ENCODE measurements at regions not wholly inside any gene's neighbourhood (a gene's known extent, or its start where the extent isn't known, plus 50 kb on each side); places are given as distances from the start of the nearest gene placed in this dataset.

DNA sequence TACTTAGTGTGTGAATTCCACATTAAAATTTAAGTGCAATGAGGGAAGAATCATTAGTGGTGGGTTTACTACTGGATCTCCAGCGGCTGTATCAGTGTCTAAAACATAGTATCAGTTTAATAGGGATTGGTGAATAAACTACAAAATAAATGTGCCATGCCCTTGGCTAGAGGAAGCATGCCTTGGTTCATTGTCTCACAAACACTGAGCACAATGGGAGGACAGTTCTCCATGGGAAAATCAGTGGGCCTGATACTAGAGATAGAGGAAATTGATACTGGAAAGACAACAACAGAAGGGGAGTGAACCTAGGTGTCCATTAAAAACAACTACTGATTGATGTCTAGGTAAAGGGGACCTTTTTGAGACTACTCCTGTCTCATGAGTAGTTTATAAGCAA lies 971.6 kb downstream of the SUCLG1 start:
- no peak overlapping the region for H3K4me3 ChIP-seq (ENCODE audit: low read depth, low read length)
- TF ChIP-seq, protein P1, sequence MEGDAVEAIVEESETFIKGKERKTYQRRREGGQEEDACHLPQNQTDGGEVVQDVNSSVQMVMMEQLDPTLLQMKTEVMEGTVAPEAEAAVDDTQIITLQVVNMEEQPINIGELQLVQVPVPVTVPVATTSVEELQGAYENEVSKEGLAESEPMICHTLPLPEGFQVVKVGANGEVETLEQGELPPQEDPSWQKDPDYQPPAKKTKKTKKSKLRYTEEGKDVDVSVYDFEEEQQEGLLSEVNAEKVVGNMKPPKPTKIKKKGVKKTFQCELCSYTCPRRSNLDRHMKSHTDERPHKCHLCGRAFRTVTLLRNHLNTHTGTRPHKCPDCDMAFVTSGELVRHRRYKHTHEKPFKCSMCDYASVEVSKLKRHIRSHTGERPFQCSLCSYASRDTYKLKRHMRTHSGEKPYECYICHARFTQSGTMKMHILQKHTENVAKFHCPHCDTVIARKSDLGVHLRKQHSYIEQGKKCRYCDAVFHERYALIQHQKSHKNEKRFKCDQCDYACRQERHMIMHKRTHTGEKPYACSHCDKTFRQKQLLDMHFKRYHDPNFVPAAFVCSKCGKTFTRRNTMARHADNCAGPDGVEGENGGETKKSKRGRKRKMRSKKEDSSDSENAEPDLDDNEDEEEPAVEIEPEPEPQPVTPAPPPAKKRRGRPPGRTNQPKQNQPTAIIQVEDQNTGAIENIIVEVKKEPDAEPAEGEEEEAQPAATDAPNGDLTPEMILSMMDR (IDR thresholded peaks at IDR 0.05; ENCODE audit: insufficient read depth, low read length) = no peak
- DNase-seq (ENCODE audit: low read depth) = no peak

DNA sequence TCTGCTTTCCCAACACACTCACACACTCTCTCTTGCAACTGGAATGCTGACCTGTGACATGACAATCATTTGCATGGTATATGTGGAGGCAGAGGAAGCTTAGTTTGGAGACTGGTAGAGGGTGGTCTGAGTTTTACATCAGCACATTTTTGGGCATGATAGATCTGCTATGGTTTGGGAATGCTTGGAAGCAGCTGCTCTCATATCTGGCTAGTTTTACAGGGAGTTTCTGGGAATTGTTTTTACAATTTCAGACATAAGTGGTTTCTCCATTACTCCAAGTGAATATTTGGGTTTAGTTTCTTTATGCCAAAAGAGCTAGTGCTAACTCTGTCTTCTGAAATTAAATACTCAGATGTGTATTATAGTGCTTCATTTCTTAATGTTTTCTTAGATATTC lies 977.6 kb downstream of the SUCLG1 start:
- no peak overlapping the region for H3K4me3 ChIP-seq (ENCODE audit: low read depth, low read length)
- TF ChIP-seq, protein P1 (IDR thresholded peaks at IDR 0.05; ENCODE audit: insufficient read depth, low read length) = no peak
- DNase-seq (ENCODE audit: low read depth) = no peak

DNA sequence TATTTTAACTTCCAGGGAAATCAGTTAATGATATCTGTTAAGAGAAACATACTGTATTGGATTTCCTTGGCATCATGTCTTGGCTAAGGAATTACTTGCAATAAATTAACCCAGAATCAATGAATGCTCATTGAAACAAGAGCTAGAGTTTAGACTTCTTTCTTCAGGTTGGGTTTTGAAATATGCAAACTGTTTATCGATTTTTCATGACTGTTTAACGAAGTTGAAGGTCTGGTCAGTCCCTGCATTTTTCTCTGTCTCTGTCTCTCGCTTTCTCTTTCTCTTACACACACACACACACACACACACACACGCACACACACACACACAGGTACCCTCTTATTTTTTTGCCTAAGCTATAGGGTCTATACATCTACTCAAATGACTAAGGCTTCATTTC lies 981.0 kb downstream of the SUCLG1 start:
- TF ChIP-seq, protein P1 (IDR thresholded peaks at IDR 0.05; ENCODE audit: insufficient read depth, low read length) = no peak
- DNase-seq (ENCODE audit: low read depth) = no peak
- H3K4me3 ChIP-seq (ENCODE audit: low read depth, low read length) = no peak overlapping the region

DNA sequence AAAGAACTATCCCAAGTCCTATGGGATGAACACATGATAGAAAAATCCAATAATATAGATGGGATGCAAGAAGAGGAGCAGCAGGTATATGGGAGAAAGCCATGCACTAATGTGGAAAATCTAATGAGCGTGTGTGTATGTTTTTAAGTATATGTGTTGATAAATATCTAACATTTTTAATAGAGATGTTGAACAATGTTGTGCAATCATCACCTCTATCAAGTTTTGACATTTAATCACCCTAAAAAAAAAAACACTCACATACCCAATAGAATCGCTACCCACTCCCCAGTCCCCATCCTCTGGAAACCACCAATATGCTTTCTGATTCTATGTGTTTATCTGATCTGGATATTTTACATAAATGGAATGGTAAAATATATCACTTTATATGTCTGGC lies 983.7 kb downstream of the SUCLG1 start:
- H3K4me3 ChIP-seq (ENCODE audit: low read depth, low read length) = no peak overlapping the region
- TF ChIP-seq, protein P1 (IDR thresholded peaks at IDR 0.05; ENCODE audit: insufficient read depth, low read length) = no peak
- DNase-seq (ENCODE audit: low read depth) = no peak

DNA sequence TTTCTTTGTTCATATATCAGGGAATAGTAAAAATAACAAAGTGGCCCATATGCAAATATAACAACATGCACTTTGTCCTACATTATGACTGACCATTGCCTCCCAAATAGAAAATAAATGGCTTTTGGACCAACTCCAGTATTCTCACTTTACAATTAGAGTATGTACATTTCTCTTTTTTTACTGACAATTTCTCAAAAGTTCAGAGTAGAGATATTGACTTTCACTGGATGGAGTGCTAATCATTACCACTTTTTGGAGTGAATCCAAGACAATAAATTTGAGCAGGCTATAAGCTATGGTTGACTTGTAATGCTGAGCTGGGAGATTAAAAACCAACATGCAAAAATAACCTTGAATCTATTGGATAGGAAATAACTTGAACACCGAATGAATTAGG lies 987.4 kb downstream of the SUCLG1 start:
- H3K4me3 ChIP-seq (ENCODE audit: low read depth, low read length) = no peak overlapping the region
- DNase-seq (ENCODE audit: low read depth) = no peak
- TF ChIP-seq, protein P1 (IDR thresholded peaks at IDR 0.05; ENCODE audit: insufficient read depth, low read length) = no peak

DNA sequence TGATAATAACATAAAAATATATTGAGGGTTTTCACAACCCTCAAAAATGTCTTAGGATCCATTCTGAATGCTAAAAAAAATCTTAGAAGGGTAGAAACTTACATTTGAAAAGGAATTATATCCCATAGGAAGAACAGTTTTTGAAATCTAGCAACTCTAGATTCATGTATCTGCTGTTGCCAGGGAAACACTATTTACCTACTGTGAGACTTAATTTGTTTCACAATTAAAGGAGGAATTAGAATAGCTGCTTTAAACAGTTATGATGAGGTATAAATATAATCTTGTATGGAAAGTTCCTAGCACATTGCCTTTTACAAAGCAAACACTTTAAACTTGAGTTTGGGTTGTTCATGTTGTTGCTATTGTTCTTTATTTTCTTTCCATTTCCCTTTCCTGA lies 988.2 kb downstream of the SUCLG1 start:
- no peak for DNase-seq (ENCODE audit: low read depth)
- TF ChIP-seq, protein P1 (IDR thresholded peaks at IDR 0.05; ENCODE audit: insufficient read depth, low read length) = no peak
- no peak overlapping the region for H3K4me3 ChIP-seq (ENCODE audit: low read depth, low read length)

DNA sequence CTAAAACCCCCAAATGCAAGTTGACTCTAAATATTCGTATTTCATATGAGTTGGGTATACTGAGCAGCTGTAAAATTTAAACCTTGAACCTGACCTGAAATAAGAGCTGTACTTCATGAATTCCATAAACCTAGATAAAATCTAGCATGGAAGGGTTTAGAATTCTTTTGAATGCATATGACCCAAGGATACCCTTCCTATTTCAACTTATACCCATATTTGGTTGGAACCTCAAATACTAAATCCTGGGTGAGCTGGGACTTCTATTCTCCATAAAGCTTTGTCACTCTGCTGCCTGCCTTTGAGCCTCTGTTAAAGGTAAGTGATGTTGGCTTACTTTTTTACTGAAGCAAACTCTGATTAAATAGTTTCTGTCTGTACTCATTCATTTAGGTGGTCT lies 994.6 kb downstream of the SUCLG1 start:
- DNase-seq (ENCODE audit: low read depth) = no peak
- TF ChIP-seq, protein P1 (IDR thresholded peaks at IDR 0.05; ENCODE audit: insufficient read depth, low read length) = no peak
- no peak overlapping the region for H3K4me3 ChIP-seq (ENCODE audit: low read depth, low read length)

Measured in fibroblast of the aortic adventitia (primary cell).